Astrocyte of the cerebellum (primary cell): ENCODE measurements at regions not wholly inside any gene's neighbourhood (a gene's known extent, or its start where the extent isn't known, plus 50 kb on each side); places are given as distances from the start of the nearest gene placed in this dataset.

Source experiments
- DNase-seq: peaks from one replicate; pipeline ENCODE4 v3.0.0-alpha.2; 2011; ENCODE audit warnings: low read depth
- H3K4me3 ChIP-seq: 2 replicates; pipeline ENCODE4 v1.5.1; 2011; ENCODE audit warnings: mild to moderate bottlenecking, low read depth, low read length, moderate library complexity
- in situ Hi-C: cut with HindIII; loops from 2 replicates; pipeline ENCODE4 v1.10.0; 2017; ENCODE audit warnings: low sequenced_read_pairs
- TF ChIP-seq, protein P1 (sequence below): IDR thresholded peaks from 2 replicates; pipeline ENCODE4 v1.5.1; 2012; ENCODE audit warnings: low read length, low read depth, moderate library complexity, mild to moderate bottlenecking; ENCODE audit errors: missing control alignments

DNA sequence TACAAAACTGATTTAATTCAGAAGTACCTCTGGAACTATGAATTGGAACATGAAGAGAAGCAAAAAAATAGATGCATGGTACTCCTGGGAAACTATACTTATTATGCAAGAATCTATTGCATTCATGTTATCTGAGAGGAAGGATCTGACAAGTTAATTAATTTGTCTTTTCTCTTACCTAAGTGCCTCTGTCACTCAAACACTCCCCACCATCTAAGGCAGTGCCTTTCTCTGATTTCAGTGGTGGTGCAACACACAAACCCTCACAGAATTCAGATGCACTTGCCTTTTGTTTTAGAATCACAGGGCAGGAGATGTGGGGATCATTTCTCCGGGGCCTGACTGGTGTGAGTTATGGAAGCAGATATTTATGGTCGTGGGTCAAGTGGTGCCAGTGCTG is 52.5 kb upstream of the C9orf72 start:
- in situ Hi-C loops: no loop called here
- TF ChIP-seq, protein P1, sequence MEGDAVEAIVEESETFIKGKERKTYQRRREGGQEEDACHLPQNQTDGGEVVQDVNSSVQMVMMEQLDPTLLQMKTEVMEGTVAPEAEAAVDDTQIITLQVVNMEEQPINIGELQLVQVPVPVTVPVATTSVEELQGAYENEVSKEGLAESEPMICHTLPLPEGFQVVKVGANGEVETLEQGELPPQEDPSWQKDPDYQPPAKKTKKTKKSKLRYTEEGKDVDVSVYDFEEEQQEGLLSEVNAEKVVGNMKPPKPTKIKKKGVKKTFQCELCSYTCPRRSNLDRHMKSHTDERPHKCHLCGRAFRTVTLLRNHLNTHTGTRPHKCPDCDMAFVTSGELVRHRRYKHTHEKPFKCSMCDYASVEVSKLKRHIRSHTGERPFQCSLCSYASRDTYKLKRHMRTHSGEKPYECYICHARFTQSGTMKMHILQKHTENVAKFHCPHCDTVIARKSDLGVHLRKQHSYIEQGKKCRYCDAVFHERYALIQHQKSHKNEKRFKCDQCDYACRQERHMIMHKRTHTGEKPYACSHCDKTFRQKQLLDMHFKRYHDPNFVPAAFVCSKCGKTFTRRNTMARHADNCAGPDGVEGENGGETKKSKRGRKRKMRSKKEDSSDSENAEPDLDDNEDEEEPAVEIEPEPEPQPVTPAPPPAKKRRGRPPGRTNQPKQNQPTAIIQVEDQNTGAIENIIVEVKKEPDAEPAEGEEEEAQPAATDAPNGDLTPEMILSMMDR: no peak
- no peak for DNase-seq
- no peak overlapping the region for H3K4me3 ChIP-seq

DNA sequence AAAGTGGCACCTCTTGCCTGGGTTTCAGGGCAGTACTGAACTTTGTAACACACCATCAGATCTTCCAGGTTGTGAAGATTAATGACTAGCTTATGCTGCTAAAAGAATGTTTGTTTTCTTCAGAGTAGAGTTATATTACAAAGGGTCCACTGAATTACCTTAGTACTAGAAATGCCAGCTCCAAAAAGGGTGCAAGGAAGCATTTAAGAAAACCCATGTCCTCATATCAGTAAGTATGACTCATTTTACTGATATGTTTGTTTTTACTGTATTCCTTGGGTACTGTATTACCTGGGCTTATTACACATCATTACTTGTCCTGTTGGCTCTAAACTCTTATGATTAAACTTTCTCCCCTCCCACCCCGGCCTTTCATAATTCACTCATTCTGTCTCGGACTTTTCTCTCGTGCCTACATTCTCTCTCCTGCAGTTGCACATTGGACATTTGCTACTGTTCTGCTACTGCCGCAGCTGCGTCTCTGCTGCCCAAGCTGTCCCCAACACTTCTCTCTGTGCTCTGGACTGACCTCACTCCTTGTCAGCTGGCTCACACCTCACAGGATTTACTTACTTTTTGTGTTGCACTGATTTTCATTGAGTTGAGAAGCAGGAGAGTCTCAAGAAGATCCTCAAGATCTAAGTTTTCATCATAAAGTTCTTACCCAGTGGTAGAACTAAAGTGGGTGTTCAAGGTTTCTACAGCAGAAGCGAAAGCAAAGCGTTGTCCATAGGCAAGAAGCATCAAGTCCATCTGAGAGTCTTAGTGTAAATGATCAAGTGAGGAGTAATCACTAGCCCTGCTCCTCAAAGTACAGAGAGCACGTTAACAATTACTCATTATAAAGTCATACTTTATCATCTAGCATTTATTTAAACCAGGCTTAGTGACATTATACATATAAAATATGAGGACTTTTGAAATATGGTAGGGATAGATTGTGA is 53.2 kb upstream of the C9orf72 start:
- H3K4me3 ChIP-seq: no peak overlapping the region
- no peak for DNase-seq
- in situ Hi-C loops: no loop called here

DNA sequence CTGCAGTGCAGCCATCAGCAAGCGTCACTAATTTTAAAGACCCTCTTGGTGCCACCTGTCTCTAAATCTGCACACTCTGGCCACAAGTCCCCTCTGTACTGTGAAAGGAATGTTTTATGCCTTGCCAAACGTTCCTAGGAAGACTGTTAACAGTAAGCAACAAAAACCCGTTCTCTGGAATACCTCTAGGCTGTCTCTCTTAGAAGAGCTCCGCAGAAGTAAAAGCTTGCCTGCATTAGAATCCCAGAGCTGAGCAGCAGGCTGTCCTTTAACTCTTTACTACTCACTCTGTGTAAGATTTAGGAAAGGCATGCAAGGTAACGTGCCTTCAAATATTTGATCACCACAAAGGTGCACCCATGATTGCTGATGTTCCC is 53.9 kb upstream of the C9orf72 start:
- TF ChIP-seq, protein P1: no peak
- no peak for DNase-seq
- in situ Hi-C loops: no loop called here
- H3K4me3 ChIP-seq: no peak overlapping the region

More for the DNA sequence above, 53.2 kb upstream of the C9orf72 start:
- TF ChIP-seq, protein P1: no peak

DNA sequence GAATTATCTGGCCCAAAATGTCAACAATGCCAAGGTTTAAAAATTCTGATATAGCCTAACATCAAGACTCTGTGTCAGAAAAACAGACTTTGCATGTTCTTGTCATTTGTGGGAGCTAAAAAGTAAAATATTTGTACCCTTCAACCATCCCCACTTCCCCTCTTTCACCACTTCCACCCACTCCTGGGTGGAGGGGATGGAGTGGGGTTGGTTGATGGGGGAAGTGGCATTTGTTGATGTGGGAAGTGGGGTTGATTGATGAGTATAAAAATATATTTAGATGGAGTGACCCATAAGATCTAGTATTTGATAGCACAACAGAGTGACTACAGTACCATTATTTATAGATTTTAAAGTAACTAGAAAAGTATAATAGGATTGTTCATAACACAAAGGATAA is 55.0 kb upstream of the C9orf72 start:
- in situ Hi-C loops: no loop called here
- no peak overlapping the region for H3K4me3 ChIP-seq
- TF ChIP-seq, protein P1: no peak
- DNase-seq: no peak

DNA sequence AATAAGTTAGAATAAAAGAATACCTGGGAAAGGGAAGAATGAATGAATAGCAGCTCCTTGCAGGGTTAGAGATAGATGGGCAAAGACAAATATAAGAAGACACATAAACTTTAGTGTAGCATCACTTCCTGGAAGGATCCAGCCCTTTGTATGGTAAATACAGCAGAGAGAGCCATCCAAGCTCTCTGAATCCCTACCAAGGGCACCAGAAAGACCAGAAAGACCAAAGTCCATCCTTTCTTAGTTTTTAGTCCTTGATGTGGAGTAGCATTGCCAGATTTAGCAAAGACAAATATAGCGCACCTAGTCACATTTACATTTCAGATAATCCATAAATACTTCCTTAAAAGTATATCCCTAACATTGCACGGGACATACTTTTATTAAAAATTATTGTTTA is 56.1 kb upstream of the C9orf72 start:
- H3K4me3 ChIP-seq: no peak overlapping the region
- TF ChIP-seq, protein P1: no peak
- in situ Hi-C loops: no loop called here
- DNase-seq: no peak

DNA sequence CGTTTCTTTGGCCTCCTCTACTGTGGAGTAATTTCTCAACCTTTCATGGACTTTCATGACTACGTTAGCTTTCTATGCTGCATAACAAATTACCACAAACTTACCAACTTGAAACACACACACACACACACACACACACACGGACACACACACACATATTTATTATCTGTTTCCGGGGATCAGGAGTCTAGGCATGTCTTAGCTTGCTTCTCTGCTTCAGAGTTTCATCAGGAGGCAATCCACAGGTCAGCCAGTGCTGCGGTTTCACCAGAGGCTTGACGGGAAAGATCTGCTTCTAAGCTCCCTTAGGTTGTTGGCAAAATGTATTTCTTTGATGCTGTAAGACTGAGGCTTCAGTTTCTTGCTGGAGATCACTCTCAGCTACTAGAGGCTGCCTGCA is 59.0 kb upstream of the C9orf72 start:
- DNase-seq: no peak
- TF ChIP-seq, protein P1: no peak
- H3K4me3 ChIP-seq: no peak overlapping the region
- in situ Hi-C loops: no loop called here
